GM19397 (cell line): ENCODE measurements at regions not wholly inside any gene's neighbourhood (a gene's known extent, or its start where the extent isn't known, plus 50 kb on each side); places are given as distances from the start of the nearest gene placed in this dataset.
"Not testable (repeated sequence)": the region's sequence is repeated elsewhere in the genome, so short reads cannot be mapped to it uniquely, and the experiment has no call there.

Experiments used
- ATAC-seq: cut with Tn5 transposase; IDR thresholded peaks from one replicate; pipeline ENCODE4 v1.9.1; 2021; ENCODE audit warnings: mild to moderate bottlenecking, moderate library complexity; ENCODE audit not compliant: unreplicated experiment

- ATAC-seq = no peak
Measured at GRCh38 chr3:153957421-153957820, 163.8 kb upstream of the ARHGEF26 start.

- ATAC-seq = no peak
Measured at GRCh38 chr3:153958635-153959595, 162.3 kb upstream of the ARHGEF26 start.

GRCh38 chr3:153960458-153961074, 160.6 kb upstream of the ARHGEF26 start:
- no peak for ATAC-seq

- no peak for ATAC-seq
Measured at GRCh38 chr3:153961494-153961893, 159.7 kb upstream of the ARHGEF26 start.

- no peak for ATAC-seq
Measured at GRCh38 chr3:153963012-153963411, 158.2 kb upstream of the ARHGEF26 start.

GRCh38 chr3:153967260-153967659, 153.9 kb upstream of the ARHGEF26 start:
- ATAC-seq = no peak

GRCh38 chr3:153970047-153970446, 151.1 kb upstream of the ARHGEF26 start:
- ATAC-seq = peak; percentile 48

GRCh38 chr3:153970741-153971347, 150.3 kb upstream of the ARHGEF26 start:
- ATAC-seq = no peak

- peak; percentile 52 for ATAC-seq
Measured at GRCh38 chr3:153972862-153973261, 148.3 kb upstream of the ARHGEF26 start.

- ATAC-seq = peak; percentile 36
Measured at GRCh38 chr3:153973722-153974265, 147.4 kb upstream of the ARHGEF26 start.

- ATAC-seq = no peak
Measured at GRCh38 chr3:153974614-153975013, 146.6 kb upstream of the ARHGEF26 start.

GRCh38 chr3:153976891-153977554, 144.2 kb upstream of the ARHGEF26 start:
- no peak for ATAC-seq

GRCh38 chr3:153978006-153978405, 143.2 kb upstream of the ARHGEF26 start:
- ATAC-seq = no peak

- no peak for ATAC-seq
Measured at GRCh38 chr3:153979418-153980251, 141.6 kb upstream of the ARHGEF26 start.

- no peak for ATAC-seq
Measured at GRCh38 chr3:153980252-153980590, 141.0 kb upstream of the ARHGEF26 start.

- not testable (repeated sequence) for ATAC-seq
Measured at GRCh38 chr3:153997364-153997763, 123.8 kb upstream of the ARHGEF26 start.

- no peak for ATAC-seq
Measured at GRCh38 chr3:154003649-154004048, 117.5 kb upstream of the ARHGEF26 start.

GRCh38 chr3:154011036-154011435, 110.2 kb upstream of the ARHGEF26 start:
- no peak for ATAC-seq

GRCh38 chr3:154013736-154014135, 107.5 kb upstream of the ARHGEF26 start:
- no peak for ATAC-seq

- ATAC-seq = no peak
Measured at GRCh38 chr3:154015307-154015706, 105.9 kb upstream of the ARHGEF26 start.
